Left lung (tissue), 4 donors: ENCODE measurements at regions not wholly inside any gene's neighbourhood (a gene's known extent, or its start where the extent isn't known, plus 50 kb on each side); places are given as distances from the start of the nearest gene placed in this dataset.
A peak's percentile ranks its signal among the peaks of the same experiment; 100 is the strongest.

Source experiments
- ATAC-seq: fragments of 200-7000 bp; cut with Tn5 transposase; one replicate; pipeline ENCODE4 v1.9.1; 2020; ENCODE audit warnings: moderate library complexity
- DNase-seq, 4 donors: peaks; one replicate each; pipeline ENCODE4 v3.0.0-alpha.2; 2013 to 2020
- H3K27ac ChIP-seq, 2 donors: fragments of 200-600 bp; sonication (generic) in 1 of 2; one replicate each; pipeline versions ENCODE4 v1.5.0 to v1.8.0; 2020 to 2021
- H3K27me3 ChIP-seq, 2 donors: fragments of 200-600 bp; sonication (generic) in 1 of 2; one replicate each; pipeline versions ENCODE4 v1.5.0 to v1.8.0; 2020 to 2021
- H3K36me3 ChIP-seq, 2 donors: fragments of 200-600 bp; sonication (generic) in 1 of 2; one replicate each; pipeline versions ENCODE4 v1.5.0 to v1.8.0; 2020 to 2021
- H3K4me1 ChIP-seq, 2 donors: fragments of 200-600 bp; one replicate each; pipeline ENCODE4 v1.8.0; 2021
- H3K4me3 ChIP-seq, 2 donors: fragments of 200-600 bp; sonication (generic) in 1 of 2; one replicate each; pipeline versions ENCODE4 v1.5.0 to v1.8.0; 2020 to 2021; ENCODE audit warnings: mild to moderate bottlenecking in 1 of 2
- H3K9me3 ChIP-seq, 2 donors: fragments of 200-600 bp; sonication (generic) in 1 of 2; one replicate each; pipeline versions ENCODE4 v1.5.0 to v1.8.0; 2020 to 2021
- intact Hi-C, 2 donors: fragments of 100-400 bp; cut with DNase I; formaldehyde crosslinking; loops; one replicate each; pipeline versions ENCODE4 v1.11.2 to v1.14.2; 2022
- TF ChIP-seq, protein P1 (sequence below), 2 donors: fragments of 200-600 bp; sonication (generic) in 1 of 2; IDR thresholded peaks; one replicate each; pipeline versions ENCODE4 v1.5.0 to v1.8.0; 2021; ENCODE audit warnings: antibody characterized with exemption in 2 of 2
- donor health status: DM: no; HTN: yes; CAD: no.
- donor health status: DM: no; HTN: no; CAD: no.

DNA sequence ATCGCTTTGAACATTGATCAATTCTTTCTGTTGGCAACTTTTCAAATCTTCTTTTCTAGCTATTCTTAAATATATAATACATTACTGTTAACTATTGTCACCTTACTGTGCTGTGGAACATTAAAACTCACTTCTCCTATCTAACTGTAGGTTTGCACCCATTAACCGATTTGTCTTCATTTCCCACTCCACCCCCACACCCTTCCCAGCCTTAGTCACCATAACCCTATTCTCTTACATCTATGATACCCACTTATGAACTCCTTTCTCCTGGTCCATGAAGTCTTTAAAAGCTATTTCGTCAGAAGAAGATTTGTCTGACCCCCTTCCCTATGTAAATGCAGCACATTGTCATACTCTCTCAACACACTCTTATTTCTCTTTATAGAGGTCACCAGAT, 993.4 kb upstream of the EEF2KMT start:
- Histone ChIP-seq H3K36me3 (no peaks in the 10 kb centered on the region), H3K4me1 (no peaks in the 10 kb centered on the region), H3K9me3 (peaks cover 0 to 12% of the 10 kb centered on the region in 2 donors), H3K27ac (no peak overlapping the region), H3K27me3 (no peaks in the 10 kb centered on the region), H3K4me3 (no peak overlapping the region)
- TF ChIP-seq, protein P1, sequence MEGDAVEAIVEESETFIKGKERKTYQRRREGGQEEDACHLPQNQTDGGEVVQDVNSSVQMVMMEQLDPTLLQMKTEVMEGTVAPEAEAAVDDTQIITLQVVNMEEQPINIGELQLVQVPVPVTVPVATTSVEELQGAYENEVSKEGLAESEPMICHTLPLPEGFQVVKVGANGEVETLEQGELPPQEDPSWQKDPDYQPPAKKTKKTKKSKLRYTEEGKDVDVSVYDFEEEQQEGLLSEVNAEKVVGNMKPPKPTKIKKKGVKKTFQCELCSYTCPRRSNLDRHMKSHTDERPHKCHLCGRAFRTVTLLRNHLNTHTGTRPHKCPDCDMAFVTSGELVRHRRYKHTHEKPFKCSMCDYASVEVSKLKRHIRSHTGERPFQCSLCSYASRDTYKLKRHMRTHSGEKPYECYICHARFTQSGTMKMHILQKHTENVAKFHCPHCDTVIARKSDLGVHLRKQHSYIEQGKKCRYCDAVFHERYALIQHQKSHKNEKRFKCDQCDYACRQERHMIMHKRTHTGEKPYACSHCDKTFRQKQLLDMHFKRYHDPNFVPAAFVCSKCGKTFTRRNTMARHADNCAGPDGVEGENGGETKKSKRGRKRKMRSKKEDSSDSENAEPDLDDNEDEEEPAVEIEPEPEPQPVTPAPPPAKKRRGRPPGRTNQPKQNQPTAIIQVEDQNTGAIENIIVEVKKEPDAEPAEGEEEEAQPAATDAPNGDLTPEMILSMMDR (IDR thresholded peaks at IDR 0.05), result no peak
- DNase-seq (no peak), ATAC-seq (no peak)
- intact Hi-C loops, result no loop called here

DNA sequence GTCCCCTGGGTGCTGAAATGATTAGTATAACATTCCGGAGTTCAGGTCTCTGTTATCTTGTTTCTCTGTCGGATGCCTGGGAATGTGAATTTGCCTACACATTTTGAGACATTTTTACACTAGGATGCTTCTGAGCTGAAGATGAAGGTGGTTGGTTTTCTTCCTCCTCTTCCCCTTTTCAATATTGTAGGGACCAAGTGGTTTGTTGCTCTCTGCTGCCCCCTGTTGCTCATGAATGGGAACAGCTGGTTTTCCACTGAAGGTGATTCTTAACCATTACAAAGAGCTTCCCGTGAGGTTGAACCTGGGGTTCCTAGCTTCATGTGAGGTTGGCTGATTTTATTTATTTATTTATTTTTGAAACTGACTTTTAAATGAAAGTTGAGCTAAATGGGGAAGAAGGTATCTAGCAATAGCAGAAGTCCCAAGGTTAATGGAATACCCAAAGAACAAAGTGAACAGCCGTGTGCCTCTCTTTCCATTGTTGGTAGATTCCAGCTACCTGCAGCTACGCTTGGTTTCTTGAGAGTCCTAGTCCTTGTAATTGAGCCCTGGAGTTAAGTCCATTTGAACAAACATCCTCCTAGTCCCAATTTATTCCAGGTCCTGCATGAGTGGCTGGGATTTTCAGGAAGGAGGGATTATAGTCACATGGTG, 983.9 kb upstream of the EEF2KMT start:
- ATAC-seq, result peak; percentile 77
- no peaks in the 10 kb centered on the region for H3K4me1 ChIP-seq
- H3K9me3 ChIP-seq, result no peaks in the 10 kb centered on the region
- intact Hi-C loops, result no loop called here
- H3K27me3 ChIP-seq, result no peaks in the 10 kb centered on the region
- no peaks in the 10 kb centered on the region for H3K36me3 ChIP-seq
- no peak overlapping the region for H3K4me3 ChIP-seq
- peak in 2 of 4 donors; percentile 5 to 27 for DNase-seq
- no peak overlapping the region for H3K27ac ChIP-seq
- TF ChIP-seq, protein P1 (IDR thresholded peaks at IDR 0.05), result peak; percentile 51 to 52

DNA sequence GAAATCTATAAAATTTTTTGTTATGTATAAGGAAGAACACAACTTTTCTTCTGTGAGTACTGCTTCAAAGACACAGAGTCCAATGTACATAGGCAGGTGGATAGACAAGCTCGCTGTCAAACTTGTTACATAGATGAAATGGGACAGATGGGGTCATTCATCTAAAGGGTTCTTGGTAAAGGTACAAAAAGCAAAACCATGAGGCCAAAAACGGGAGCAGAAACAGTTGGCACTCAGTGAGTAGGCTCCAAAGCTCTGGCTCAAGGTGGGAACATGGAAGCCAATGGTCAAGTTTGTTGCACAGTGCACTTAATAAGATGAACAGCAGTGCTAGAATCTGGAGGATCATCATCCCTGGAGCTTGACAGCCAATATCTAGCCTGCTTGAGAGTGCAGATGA, 979.0 kb upstream of the EEF2KMT start:
- ATAC-seq (no peak), DNase-seq (no peak)
- Histone ChIP-seq H3K27ac (no peak overlapping the region), H3K36me3 (no peaks in the 10 kb centered on the region), H3K9me3 (no peaks in the 10 kb centered on the region), H3K27me3 (no peaks in the 10 kb centered on the region), H3K4me3 (no peak overlapping the region), H3K4me1 (no peaks in the 10 kb centered on the region)
- TF ChIP-seq, protein P1 (IDR thresholded peaks at IDR 0.05), result no peak
- intact Hi-C loops, result no loop called here

DNA sequence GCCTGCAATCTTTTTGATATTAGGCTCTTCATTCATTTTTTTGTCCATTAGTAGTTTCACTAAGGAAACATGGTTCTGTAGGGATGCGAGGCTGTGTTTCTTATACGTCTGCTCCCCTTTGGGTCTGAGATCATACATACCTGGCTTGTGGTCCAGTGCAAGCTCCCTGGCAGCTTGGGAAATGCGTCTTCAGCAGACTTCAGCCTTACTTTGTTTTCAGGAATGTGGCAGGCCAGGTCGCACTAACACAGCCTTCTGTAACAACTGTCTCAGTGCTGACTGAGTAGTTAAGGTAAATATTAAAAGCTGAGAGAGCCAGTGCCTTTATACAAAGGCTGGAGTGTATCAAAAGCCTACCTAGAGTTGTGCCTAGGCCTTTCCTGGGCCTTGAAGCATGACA, 970.5 kb upstream of the EEF2KMT start:
- TF ChIP-seq, protein P1 (IDR thresholded peaks at IDR 0.05), result no peak
- intact Hi-C loops, result no loop called here
- no peaks in the 10 kb centered on the region for H3K4me1 ChIP-seq
- ATAC-seq, result no peak
- no peak overlapping the region for H3K27ac ChIP-seq
- H3K36me3 ChIP-seq, result no peaks in the 10 kb centered on the region
- no peak overlapping the region for H3K4me3 ChIP-seq
- H3K27me3 ChIP-seq, result no peaks in the 10 kb centered on the region
- H3K9me3 ChIP-seq, result no peaks in the 10 kb centered on the region
- peak in 1 of 4 donors; percentile 9 for DNase-seq

DNA sequence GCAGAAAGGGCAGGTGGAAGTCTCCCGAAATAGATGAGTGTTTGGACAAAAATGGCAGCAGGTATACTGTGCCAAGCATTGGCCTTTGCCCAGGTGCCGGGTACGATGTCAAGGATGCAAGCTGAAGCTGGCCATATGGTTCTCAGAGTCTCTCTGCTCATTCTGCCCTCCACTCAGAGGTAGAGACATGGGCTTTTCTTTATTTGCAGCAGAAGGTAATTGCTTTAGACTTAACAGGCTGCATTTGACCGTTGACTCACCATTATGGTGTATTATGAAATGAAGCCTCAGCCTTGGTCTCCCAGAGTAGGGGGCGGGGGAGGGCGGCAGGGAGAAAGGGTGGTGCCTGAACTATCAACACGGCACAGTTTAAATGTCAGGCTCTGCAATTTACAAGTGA, 969.1 kb upstream of the EEF2KMT start:
- H3K27me3 ChIP-seq, result no peaks in the 10 kb centered on the region
- TF ChIP-seq, protein P1 (IDR thresholded peaks at IDR 0.05), result no peak
- H3K36me3 ChIP-seq, result no peaks in the 10 kb centered on the region
- DNase-seq, result no peak
- H3K4me1 ChIP-seq, result no peaks in the 10 kb centered on the region
- no peak overlapping the region for H3K27ac ChIP-seq
- no peaks in the 10 kb centered on the region for H3K9me3 ChIP-seq
- intact Hi-C loops, result no loop called here
- ATAC-seq, result no peak
- no peak overlapping the region for H3K4me3 ChIP-seq
